Natural killer cell treated with Interleukin-12 subunit alpha and Interleukin-12 subunit beta and Interleukin-15 and Interleukin-18, amount 100 ng/mL, for 72 hours (primary cell): ENCODE measurements at regions not wholly inside any gene's neighbourhood (a gene's known extent, or its start where the extent isn't known, plus 50 kb on each side); places are given as distances from the start of the nearest gene placed in this dataset.
"Not testable (repeated sequence)": the region's sequence is repeated elsewhere in the genome, so short reads cannot be mapped to it uniquely, and the experiment has no call there.

Experiments used
- ATAC-seq, 2 donors: fragments of 150-1000 bp; cut with Tn5 transposase in 1 of 2; sonication (Bioruptor Pico), chemical (Tn5 transposase) in 1 of 2; 2 replicates each; pipeline ENCODE4 v1.10.0; 2021
- DNase-seq: peaks from one replicate; pipeline ENCODE4 v3.0.0; 2022; ENCODE audit warnings: low spot score
- H3K27ac Mint-ChIP-seq, 2 donors: 1 replicate in 1 of 2; 2 replicates in 1 of 2; pipeline ENCODE4 v1.8.0; 2022; ENCODE audit warnings: mixed read lengths in 2 of 2, mild to moderate bottlenecking in 1 of 2, moderate library complexity in 1 of 2
- H3K27me3 Mint-ChIP-seq, 2 donors: 1 replicate in 1 of 2; 2 replicates in 1 of 2; pipeline ENCODE4 v1.8.0; 2022; ENCODE audit warnings: mixed read lengths in 2 of 2
- H3K36me3 Mint-ChIP-seq: one replicate; pipeline ENCODE4 v1.8.0; 2022; ENCODE audit warnings: mixed read lengths
- H3K4me1 Mint-ChIP-seq, 2 donors: 1 replicate in 1 of 2; 2 replicates in 1 of 2; pipeline ENCODE4 v1.8.0; 2022; ENCODE audit warnings: low read depth in 2 of 2, mixed read lengths in 2 of 2, mild to moderate bottlenecking in 1 of 2
- H3K4me3 Mint-ChIP-seq: one replicate; pipeline ENCODE4 v1.8.0; 2022; ENCODE audit warnings: mixed read lengths
- H3K9me3 Mint-ChIP-seq: 2 replicates; pipeline ENCODE4 v1.8.0; 2022; ENCODE audit warnings: mixed read lengths

GRCh38 chr18:60915160-60915559 lies 418.1 kb upstream of the CDH20 start:
- no peak overlapping the region for H3K27ac Mint-ChIP-seq
- H3K36me3 Mint-ChIP-seq: no peaks in the 10 kb centered on the region
- no peaks in the 10 kb centered on the region for H3K27me3 Mint-ChIP-seq
- no peak for ATAC-seq
- no peak overlapping the region for H3K4me3 Mint-ChIP-seq
- H3K9me3 Mint-ChIP-seq: peaks cover 11% of the 10 kb centered on the region
- no peaks in the 10 kb centered on the region for H3K4me1 Mint-ChIP-seq
- DNase-seq: no peak

GRCh38 chr18:60918862-60919261 lies 414.4 kb upstream of the CDH20 start:
- not testable (repeated sequence) for H3K9me3 Mint-ChIP-seq, ATAC-seq, H3K4me3 Mint-ChIP-seq, H3K4me1 Mint-ChIP-seq, H3K27ac Mint-ChIP-seq, H3K27me3 Mint-ChIP-seq, DNase-seq, H3K36me3 Mint-ChIP-seq

- H3K4me3 Mint-ChIP-seq: no peak overlapping the region
- DNase-seq (no peak), ATAC-seq (no peak)
- no peaks in the 10 kb centered on the region for H3K27me3 Mint-ChIP-seq
- no peaks in the 10 kb centered on the region for H3K36me3 Mint-ChIP-seq
- H3K27ac Mint-ChIP-seq: no peak overlapping the region
- no peaks in the 10 kb centered on the region for H3K4me1 Mint-ChIP-seq
- H3K9me3 Mint-ChIP-seq: peaks cover 19% of the 10 kb centered on the region
Measured at GRCh38 chr18:60925892-60926291, 407.3 kb upstream of the CDH20 start.

- Mint-ChIP-seq H3K27me3 (no peaks in the 10 kb centered on the region), H3K9me3 (peaks cover 20% of the 10 kb centered on the region), H3K4me1 (no peaks in the 10 kb centered on the region), H3K27ac (no peak overlapping the region), H3K36me3 (no peaks in the 10 kb centered on the region), H3K4me3 (no peak overlapping the region)
- ATAC-seq (no peak), DNase-seq (no peak)
Measured at GRCh38 chr18:60929966-60930365, 403.3 kb upstream of the CDH20 start.

GRCh38 chr18:60935041-60935910 lies 398.0 kb upstream of the CDH20 start:
- no peak for ATAC-seq
- H3K9me3 Mint-ChIP-seq: peaks cover 10% of the 10 kb centered on the region
- H3K4me1 Mint-ChIP-seq: no peaks in the 10 kb centered on the region

GRCh38 chr18:60936101-60936500 lies 397.1 kb upstream of the CDH20 start:
- no peak for DNase-seq
- H3K4me3 Mint-ChIP-seq: no peak overlapping the region
- no peak overlapping the region for H3K27ac Mint-ChIP-seq
- peaks cover 10% of the 10 kb centered on the region for H3K9me3 Mint-ChIP-seq
- no peaks in the 10 kb centered on the region for H3K36me3 Mint-ChIP-seq
- H3K27me3 Mint-ChIP-seq: no peaks in the 10 kb centered on the region
- H3K4me1 Mint-ChIP-seq: no peaks in the 10 kb centered on the region
- no peak for ATAC-seq

More at GRCh38 chr18:60935041-60935910, 398.0 kb upstream of the CDH20 start:
- Mint-ChIP-seq H3K4me3 (no peak overlapping the region), H3K27ac (no peak overlapping the region), H3K27me3 (no peaks in the 10 kb centered on the region), H3K36me3 (no peaks in the 10 kb centered on the region)
- DNase-seq: no peak

- Mint-ChIP-seq H3K36me3 (no peaks in the 10 kb centered on the region), H3K27ac (no peak overlapping the region), H3K27me3 (no peaks in the 10 kb centered on the region), H3K4me3 (no peak overlapping the region), H3K4me1 (no peaks in the 10 kb centered on the region), H3K9me3 (peaks cover 14% of the 10 kb centered on the region)
- ATAC-seq (no peak), DNase-seq (no peak)
Measured at GRCh38 chr18:60943297-60943696, 389.9 kb upstream of the CDH20 start.

- no peaks in the 10 kb centered on the region for H3K36me3 Mint-ChIP-seq
- no peak overlapping the region for H3K27ac Mint-ChIP-seq
- H3K4me1 Mint-ChIP-seq: no peaks in the 10 kb centered on the region
- no peaks in the 10 kb centered on the region for H3K27me3 Mint-ChIP-seq
- H3K4me3 Mint-ChIP-seq: no peak overlapping the region
- no peak for ATAC-seq
- no peak for DNase-seq
- peaks cover 4% of the 10 kb centered on the region for H3K9me3 Mint-ChIP-seq
Measured at GRCh38 chr18:60950634-60951033, 382.6 kb upstream of the CDH20 start.

GRCh38 chr18:60951091-60951490 lies 382.1 kb upstream of the CDH20 start:
- H3K4me1 Mint-ChIP-seq: no peaks in the 10 kb centered on the region
- no peaks in the 10 kb centered on the region for H3K36me3 Mint-ChIP-seq
- H3K27ac Mint-ChIP-seq: no peak overlapping the region
- H3K9me3 Mint-ChIP-seq: peaks cover 7% of the 10 kb centered on the region
- no peak overlapping the region for H3K4me3 Mint-ChIP-seq
- DNase-seq (no peak), ATAC-seq (no peak)
- H3K27me3 Mint-ChIP-seq: no peaks in the 10 kb centered on the region

- H3K27me3 Mint-ChIP-seq: no peaks in the 10 kb centered on the region
- H3K4me3 Mint-ChIP-seq: no peak overlapping the region
- no peak for DNase-seq
- ATAC-seq: no peak
- H3K36me3 Mint-ChIP-seq: no peaks in the 10 kb centered on the region
- no peak overlapping the region for H3K27ac Mint-ChIP-seq
- H3K4me1 Mint-ChIP-seq: no peaks in the 10 kb centered on the region
- peaks cover 11% of the 10 kb centered on the region for H3K9me3 Mint-ChIP-seq
Measured at GRCh38 chr18:60962625-60963024, 370.6 kb upstream of the CDH20 start.

- Mint-ChIP-seq H3K4me1 (no peaks in the 10 kb centered on the region), H3K27me3 (no peaks in the 10 kb centered on the region), H3K9me3 (peaks cover 7% of the 10 kb centered on the region), H3K27ac (no peak overlapping the region), H3K36me3 (no peaks in the 10 kb centered on the region), H3K4me3 (no peak overlapping the region)
- no peak for DNase-seq
- no peak for ATAC-seq
Measured at GRCh38 chr18:60965856-60966255, 367.4 kb upstream of the CDH20 start.

GRCh38 chr18:60966876-60967275 lies 366.4 kb upstream of the CDH20 start:
- H3K36me3 Mint-ChIP-seq: no peaks in the 10 kb centered on the region
- peaks cover 7% of the 10 kb centered on the region for H3K9me3 Mint-ChIP-seq
- H3K27me3 Mint-ChIP-seq: no peaks in the 10 kb centered on the region

GRCh38 chr18:60975420-60975819 lies 357.8 kb upstream of the CDH20 start:
- H3K36me3 Mint-ChIP-seq: no peaks in the 10 kb centered on the region
- no peak overlapping the region for H3K4me3 Mint-ChIP-seq
- DNase-seq: no peak
- ATAC-seq: no peak
- H3K4me1 Mint-ChIP-seq: no peaks in the 10 kb centered on the region
- H3K27ac Mint-ChIP-seq: no peak overlapping the region
- H3K27me3 Mint-ChIP-seq: no peaks in the 10 kb centered on the region
- no peaks in the 10 kb centered on the region for H3K9me3 Mint-ChIP-seq

More at GRCh38 chr18:60966876-60967275, 366.4 kb upstream of the CDH20 start:
- H3K4me3 Mint-ChIP-seq: no peak overlapping the region
- DNase-seq (no peak), ATAC-seq (no peak)
- H3K4me1 Mint-ChIP-seq: no peaks in the 10 kb centered on the region
- H3K27ac Mint-ChIP-seq: no peak overlapping the region

- Mint-ChIP-seq H3K4me3 (no peak overlapping the region), H3K9me3 (no peaks in the 10 kb centered on the region), H3K27ac (no peak overlapping the region), H3K27me3 (no peaks in the 10 kb centered on the region), H3K36me3 (no peaks in the 10 kb centered on the region), H3K4me1 (no peaks in the 10 kb centered on the region)
- ATAC-seq: no peak
- no peak for DNase-seq
Measured at GRCh38 chr18:60976976-60977375, 356.3 kb upstream of the CDH20 start.

GRCh38 chr18:60978338-60978737 lies 354.9 kb upstream of the CDH20 start:
- Mint-ChIP-seq H3K27me3 (no peaks in the 10 kb centered on the region), H3K4me3 (no peak overlapping the region), H3K4me1 (no peaks in the 10 kb centered on the region), H3K36me3 (no peaks in the 10 kb centered on the region), H3K27ac (no peak overlapping the region), H3K9me3 (peaks cover 5% of the 10 kb centered on the region)
- ATAC-seq: no peak
- no peak for DNase-seq
